ENCODE measurements at regions not wholly inside any gene's neighbourhood (a gene's known extent, or its start where the extent isn't known, plus 50 kb on each side); places are given as distances from the start of the nearest gene placed in this dataset.

DNA sequence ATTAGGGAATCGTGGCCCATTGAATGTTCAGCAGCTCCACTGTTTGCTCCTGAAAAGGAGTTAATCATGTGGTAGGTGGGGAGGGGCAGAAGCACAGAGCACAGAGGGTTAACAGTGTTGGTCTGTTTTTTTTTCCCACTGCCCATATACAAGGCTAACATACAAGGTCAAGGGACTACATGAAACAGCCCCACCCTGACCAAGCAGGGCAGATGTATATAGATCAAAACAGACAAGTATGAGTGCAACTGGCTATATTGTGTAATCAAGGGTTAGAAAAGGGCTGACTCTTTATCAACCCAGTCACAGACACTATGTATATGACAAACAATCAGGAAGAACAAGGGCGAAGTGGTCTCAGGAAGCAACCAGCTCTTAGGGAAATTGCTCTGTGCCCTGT, 186.6 kb upstream of the CDH11 start:
- Histone ChIP-seq H3K27me3 (no peaks in the 10 kb centered on the region), H3K4me1 (peaks cover 0 to 16% (median 4%) of the 10 kb centered on the region in 4 donors), H3K4me3 (no peak overlapping the region), H3K36me3 (no peaks in the 10 kb centered on the region), H3K27ac (no peak overlapping the region), H3K9me3 (no peaks in the 10 kb centered on the region)
- WGBS, 2 donors = 34 to 55% methylated on average over 2 of the region's 2 CpGs
- intact Hi-C loops (cut with DNase I) = no loop called here
- DNase-seq = no peak
- TF ChIP-seq POLR2AphosphoS5 (IDR thresholded peaks at IDR 0.05) = no peak
- TF ChIP-seq, protein P1, sequence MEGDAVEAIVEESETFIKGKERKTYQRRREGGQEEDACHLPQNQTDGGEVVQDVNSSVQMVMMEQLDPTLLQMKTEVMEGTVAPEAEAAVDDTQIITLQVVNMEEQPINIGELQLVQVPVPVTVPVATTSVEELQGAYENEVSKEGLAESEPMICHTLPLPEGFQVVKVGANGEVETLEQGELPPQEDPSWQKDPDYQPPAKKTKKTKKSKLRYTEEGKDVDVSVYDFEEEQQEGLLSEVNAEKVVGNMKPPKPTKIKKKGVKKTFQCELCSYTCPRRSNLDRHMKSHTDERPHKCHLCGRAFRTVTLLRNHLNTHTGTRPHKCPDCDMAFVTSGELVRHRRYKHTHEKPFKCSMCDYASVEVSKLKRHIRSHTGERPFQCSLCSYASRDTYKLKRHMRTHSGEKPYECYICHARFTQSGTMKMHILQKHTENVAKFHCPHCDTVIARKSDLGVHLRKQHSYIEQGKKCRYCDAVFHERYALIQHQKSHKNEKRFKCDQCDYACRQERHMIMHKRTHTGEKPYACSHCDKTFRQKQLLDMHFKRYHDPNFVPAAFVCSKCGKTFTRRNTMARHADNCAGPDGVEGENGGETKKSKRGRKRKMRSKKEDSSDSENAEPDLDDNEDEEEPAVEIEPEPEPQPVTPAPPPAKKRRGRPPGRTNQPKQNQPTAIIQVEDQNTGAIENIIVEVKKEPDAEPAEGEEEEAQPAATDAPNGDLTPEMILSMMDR (IDR thresholded peaks at IDR 0.05) = no peak
- TF ChIP-seq EP300 (IDR thresholded peaks at IDR 0.05) = no peak
- no peak for TF ChIP-seq POLR2A (IDR thresholded peaks at IDR 0.05)

DNA sequence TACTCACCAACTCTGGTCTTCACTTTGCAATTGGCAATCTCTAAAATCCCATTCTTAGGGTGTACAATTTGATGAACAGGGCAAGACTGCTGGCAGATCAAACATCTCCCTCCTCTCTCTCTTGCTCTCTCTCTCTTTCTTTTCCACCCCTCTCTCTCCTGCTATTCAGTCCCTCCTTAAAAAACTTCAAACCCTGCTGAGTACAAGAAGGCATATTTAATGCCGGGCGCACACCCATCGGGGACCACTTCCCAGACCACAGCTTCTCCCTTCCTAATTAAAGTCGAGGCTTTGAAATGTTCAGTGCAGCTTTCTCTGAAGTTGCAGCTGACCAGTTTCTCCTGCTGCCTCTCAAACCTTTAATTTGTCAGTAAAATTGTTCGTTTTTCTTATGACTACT, 185.4 kb upstream of the CDH11 start:
- DNase-seq = no peak
- Histone ChIP-seq H3K9me3 (no peaks in the 10 kb centered on the region), H3K27me3 (no peaks in the 10 kb centered on the region), H3K27ac (no peak overlapping the region), H3K4me1 (peaks cover 0 to 16% (median 4%) of the 10 kb centered on the region in 4 donors), H3K4me3 (no peak overlapping the region), H3K36me3 (no peaks in the 10 kb centered on the region)
- WGBS, 2 donors = 74 to 76% methylated on average over 5 of the region's 5 CpGs
- TF ChIP-seq EP300 (IDR thresholded peaks at IDR 0.05) (no peak), POLR2A (IDR thresholded peaks at IDR 0.05) (no peak), POLR2AphosphoS5 (IDR thresholded peaks at IDR 0.05) (no peak)
- TF ChIP-seq, protein P1 (IDR thresholded peaks at IDR 0.05) = no peak
- intact Hi-C loops (cut with DNase I) = no loop called here

DNA sequence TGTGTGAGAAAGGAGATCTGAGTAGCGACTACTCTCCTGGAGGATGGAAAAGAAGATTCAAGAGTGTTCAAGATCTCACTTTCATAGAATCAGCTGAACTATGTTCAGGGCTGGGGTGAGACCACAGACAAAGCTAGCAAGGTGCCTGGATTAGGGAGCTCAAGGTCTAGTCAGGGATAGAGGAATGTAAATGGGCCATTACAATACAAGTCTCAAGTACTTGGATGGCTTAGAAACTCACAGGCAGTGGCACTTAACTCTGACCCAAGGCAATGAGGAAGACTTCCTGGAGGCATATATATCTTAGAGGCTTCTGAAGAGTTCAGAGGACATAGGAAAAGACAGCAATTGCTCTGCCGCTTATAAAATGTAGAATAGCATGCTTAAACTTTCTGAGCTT, 184.9 kb upstream of the CDH11 start:
- H3K27me3 ChIP-seq = no peaks in the 10 kb centered on the region
- H3K4me3 ChIP-seq = no peak overlapping the region
- intact Hi-C loops (cut with DNase I) = no loop called here
- peaks cover 0 to 16% (median 4%) of the 10 kb centered on the region in 4 donors for H3K4me1 ChIP-seq
- DNase-seq = no peak
- H3K36me3 ChIP-seq = no peaks in the 10 kb centered on the region
- 63 to 70% methylated on average over 2 of the region's 2 CpGs for WGBS, 2 donors
- H3K27ac ChIP-seq = no peak overlapping the region
- TF ChIP-seq POLR2AphosphoS5 (IDR thresholded peaks at IDR 0.05) = no peak
- TF ChIP-seq, protein P1 (IDR thresholded peaks at IDR 0.05) = no peak
- no peak for TF ChIP-seq POLR2A (IDR thresholded peaks at IDR 0.05)
- no peak for TF ChIP-seq EP300 (IDR thresholded peaks at IDR 0.05)
- no peaks in the 10 kb centered on the region for H3K9me3 ChIP-seq

DNA sequence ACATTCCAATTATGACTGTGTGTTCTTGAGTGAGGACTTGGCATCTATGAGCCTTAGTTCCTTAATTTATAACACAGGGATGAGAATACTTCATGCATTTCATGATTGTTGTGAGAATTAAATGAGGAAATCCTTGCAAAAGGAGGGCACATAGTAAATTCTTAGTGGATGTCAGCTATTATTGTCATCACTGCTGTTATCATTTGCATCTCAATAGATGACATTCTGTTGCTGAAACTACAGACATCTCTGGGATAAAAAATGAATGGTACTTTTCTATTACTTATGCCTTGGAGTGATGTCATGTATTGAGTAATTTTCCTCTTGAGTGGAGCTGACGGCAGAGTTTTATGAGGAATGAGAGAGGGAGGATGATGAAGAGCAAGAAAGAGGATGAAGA, 184.4 kb upstream of the CDH11 start:
- Histone ChIP-seq H3K9me3 (no peaks in the 10 kb centered on the region), H3K27me3 (no peaks in the 10 kb centered on the region), H3K4me3 (no peak overlapping the region), H3K4me1 (peaks cover 0 to 16% (median 4%) of the 10 kb centered on the region in 4 donors), H3K36me3 (no peaks in the 10 kb centered on the region), H3K27ac (no peak overlapping the region)
- DNase-seq = no peak
- intact Hi-C loops (cut with DNase I) = no loop called here
- TF ChIP-seq, protein P1 (IDR thresholded peaks at IDR 0.05) = no peak
- TF ChIP-seq POLR2A (IDR thresholded peaks at IDR 0.05) (no peak), EP300 (IDR thresholded peaks at IDR 0.05) (no peak), POLR2AphosphoS5 (IDR thresholded peaks at IDR 0.05) (no peak)
- 68 to 69% methylated on average over 1 of the region's 1 CpG for WGBS, 2 donors

DNA sequence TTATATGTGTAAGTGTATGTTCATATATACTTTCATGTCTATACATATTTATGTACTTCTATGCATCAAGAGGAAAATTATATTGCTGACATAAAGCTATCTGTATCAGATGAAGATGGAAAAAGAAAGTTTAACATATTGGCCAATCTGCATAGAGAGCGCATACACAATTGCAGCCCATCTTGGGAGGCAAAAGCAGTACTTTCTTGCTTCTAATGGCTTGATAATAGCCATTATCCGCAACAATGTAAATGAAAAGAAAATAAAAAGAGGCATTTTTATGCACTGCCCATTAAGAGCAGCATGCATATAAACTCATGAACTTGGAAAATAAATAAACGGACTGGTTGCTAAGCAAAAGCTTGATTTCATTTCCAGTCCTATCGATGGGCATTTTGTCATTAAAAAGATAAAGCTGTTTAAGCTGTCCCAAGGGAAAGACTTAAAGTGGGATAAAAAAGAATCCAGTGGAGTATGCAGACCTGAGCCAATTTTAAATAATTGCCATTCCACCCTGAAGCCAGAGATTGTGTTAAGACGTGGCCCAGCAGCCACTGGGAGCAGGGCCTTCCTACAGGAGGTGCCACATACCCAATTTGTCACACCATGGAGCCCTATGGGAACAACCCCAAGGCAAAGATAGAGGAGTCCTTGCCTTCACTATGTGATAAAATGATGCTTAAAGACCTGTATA, 183.6 kb upstream of the CDH11 start:
- Histone ChIP-seq H3K9me3 (no peaks in the 10 kb centered on the region), H3K4me1 (peaks cover 0 to 16% (median 4%) of the 10 kb centered on the region in 4 donors), H3K36me3 (no peaks in the 10 kb centered on the region), H3K27ac (no peak overlapping the region), H3K4me3 (no peak overlapping the region), H3K27me3 (no peaks in the 10 kb centered on the region)
- intact Hi-C loops (cut with DNase I) = no loop called here
- no peak for DNase-seq
- WGBS, 2 donors = 64 to 69% methylated on average over 5 of the region's 5 CpGs
- TF ChIP-seq POLR2AphosphoS5 (IDR thresholded peaks at IDR 0.05) (no peak), POLR2A (IDR thresholded peaks at IDR 0.05) (no peak)
